ENCODE measurements at regions not wholly inside any gene's neighbourhood (a gene's known extent, or its start where the extent isn't known, plus 50 kb on each side); places are given as distances from the start of the nearest gene placed in this dataset.

GRCh38 chr6:84605298-84605697, 159.1 kb downstream of the TBX18 start:
- TF ChIP-seq, protein P1, sequence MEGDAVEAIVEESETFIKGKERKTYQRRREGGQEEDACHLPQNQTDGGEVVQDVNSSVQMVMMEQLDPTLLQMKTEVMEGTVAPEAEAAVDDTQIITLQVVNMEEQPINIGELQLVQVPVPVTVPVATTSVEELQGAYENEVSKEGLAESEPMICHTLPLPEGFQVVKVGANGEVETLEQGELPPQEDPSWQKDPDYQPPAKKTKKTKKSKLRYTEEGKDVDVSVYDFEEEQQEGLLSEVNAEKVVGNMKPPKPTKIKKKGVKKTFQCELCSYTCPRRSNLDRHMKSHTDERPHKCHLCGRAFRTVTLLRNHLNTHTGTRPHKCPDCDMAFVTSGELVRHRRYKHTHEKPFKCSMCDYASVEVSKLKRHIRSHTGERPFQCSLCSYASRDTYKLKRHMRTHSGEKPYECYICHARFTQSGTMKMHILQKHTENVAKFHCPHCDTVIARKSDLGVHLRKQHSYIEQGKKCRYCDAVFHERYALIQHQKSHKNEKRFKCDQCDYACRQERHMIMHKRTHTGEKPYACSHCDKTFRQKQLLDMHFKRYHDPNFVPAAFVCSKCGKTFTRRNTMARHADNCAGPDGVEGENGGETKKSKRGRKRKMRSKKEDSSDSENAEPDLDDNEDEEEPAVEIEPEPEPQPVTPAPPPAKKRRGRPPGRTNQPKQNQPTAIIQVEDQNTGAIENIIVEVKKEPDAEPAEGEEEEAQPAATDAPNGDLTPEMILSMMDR (conservative IDR thresholded peaks at IDR 0.05; ENCODE audit: low read depth in 2 of 2) = no peak
- TF ChIP-seq EZH2 (IDR thresholded peaks at IDR 0.05; ENCODE audit: low read depth, unreplicated experiment) (no peak), POLR2AphosphoS5 (IDR thresholded peaks at IDR 0.05; ENCODE audit: low read depth) (no peak), ZNF114 (CRISPR knock-in tag; IDR thresholded peaks at IDR 0.05) (no peak), JUNB (IDR thresholded peaks at IDR 0.05; ENCODE audit: unreplicated experiment) (no peak), NANOG (IDR thresholded peaks at IDR 0.05; ENCODE audit: borderline replicate concordance) (no peak)
- TF ChIP-seq, protein P2, sequence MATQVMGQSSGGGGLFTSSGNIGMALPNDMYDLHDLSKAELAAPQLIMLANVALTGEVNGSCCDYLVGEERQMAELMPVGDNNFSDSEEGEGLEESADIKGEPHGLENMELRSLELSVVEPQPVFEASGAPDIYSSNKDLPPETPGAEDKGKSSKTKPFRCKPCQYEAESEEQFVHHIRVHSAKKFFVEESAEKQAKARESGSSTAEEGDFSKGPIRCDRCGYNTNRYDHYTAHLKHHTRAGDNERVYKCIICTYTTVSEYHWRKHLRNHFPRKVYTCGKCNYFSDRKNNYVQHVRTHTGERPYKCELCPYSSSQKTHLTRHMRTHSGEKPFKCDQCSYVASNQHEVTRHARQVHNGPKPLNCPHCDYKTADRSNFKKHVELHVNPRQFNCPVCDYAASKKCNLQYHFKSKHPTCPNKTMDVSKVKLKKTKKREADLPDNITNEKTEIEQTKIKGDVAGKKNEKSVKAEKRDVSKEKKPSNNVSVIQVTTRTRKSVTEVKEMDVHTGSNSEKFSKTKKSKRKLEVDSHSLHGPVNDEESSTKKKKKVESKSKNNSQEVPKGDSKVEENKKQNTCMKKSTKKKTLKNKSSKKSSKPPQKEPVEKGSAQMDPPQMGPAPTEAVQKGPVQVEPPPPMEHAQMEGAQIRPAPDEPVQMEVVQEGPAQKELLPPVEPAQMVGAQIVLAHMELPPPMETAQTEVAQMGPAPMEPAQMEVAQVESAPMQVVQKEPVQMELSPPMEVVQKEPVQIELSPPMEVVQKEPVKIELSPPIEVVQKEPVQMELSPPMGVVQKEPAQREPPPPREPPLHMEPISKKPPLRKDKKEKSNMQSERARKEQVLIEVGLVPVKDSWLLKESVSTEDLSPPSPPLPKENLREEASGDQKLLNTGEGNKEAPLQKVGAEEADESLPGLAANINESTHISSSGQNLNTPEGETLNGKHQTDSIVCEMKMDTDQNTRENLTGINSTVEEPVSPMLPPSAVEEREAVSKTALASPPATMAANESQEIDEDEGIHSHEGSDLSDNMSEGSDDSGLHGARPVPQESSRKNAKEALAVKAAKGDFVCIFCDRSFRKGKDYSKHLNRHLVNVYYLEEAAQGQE (IDR thresholded peaks at IDR 0.05; ENCODE audit: unreplicated experiment) = no peak
